ENCODE measurements at regions not wholly inside any gene's neighbourhood (a gene's known extent, or its start where the extent isn't known, plus 50 kb on each side); places are given as distances from the start of the nearest gene placed in this dataset.

DNA sequence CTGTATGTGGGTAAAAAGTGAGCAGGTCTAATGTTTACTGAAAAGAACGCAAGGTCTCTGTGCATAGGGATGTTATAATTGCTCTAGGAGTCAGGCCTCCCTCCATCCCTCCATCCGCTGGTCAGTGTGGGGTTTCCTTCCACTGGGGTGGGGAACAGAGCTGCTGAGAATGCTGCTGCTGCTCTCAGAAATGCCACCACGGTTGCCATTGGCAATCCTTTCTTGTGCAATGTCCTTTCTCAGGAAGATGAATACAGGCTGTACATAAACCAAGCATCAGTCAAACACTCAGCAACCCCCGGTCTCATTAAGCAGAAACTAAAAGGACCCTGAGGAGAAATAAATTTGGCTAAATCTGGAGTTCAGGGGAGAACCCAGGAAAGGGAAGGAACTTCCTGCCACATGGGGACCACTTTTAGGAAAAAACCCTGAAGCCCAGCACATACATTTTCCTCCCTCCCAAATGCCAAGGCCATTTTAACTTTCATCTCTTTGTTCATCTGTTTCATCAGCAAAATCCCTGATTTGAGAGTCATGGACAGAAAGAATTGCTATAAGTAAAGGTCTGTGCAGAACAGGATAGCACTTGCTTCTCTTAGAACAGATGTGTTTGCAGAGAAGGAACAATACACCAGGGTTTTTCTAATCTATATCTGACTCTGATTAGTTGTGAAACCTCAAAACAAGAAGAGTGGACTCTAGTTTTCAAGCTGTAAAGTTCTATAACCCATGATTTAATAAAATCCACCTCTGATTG lies 70.4 kb upstream of the SLC1A3 start:
- Histone ChIP-seq H3K4me1 (no peaks in the 10 kb centered on the region), H3K4me3 (no peak overlapping the region), H3K9me3 (no peaks in the 10 kb centered on the region), H3K27ac (no peak overlapping the region), H3K4me2 (no peak overlapping the region)
- ChIA-PET CTCF (interaction anchor here (1.0 kb wide), 1 partner anchor 160 kb away, joined by 3 read pairs; no protein-coding TSS in a partner anchor), POLR2A (no interaction called here)
- TF ChIP-seq RNF2 (IDR thresholded peaks at IDR 0.05; ENCODE audit: borderline replicate concordance, low read depth) (no peak), KDM1A (IDR thresholded peaks at IDR 0.05; ENCODE audit: low read depth) (no peak), FOXS1 (CRISPR knock-in tag; IDR thresholded peaks at IDR 0.05) (no peak), POLR2A (IDR thresholded peaks at IDR 0.05; ENCODE audit: low read length) (no peak), ZSCAN20 (CRISPR knock-in tag; IDR thresholded peaks at IDR 0.05) (no peak), HOXB13 (CRISPR knock-in tag; IDR thresholded peaks at IDR 0.05; ENCODE audit: low read depth) (no peak), ESRRA (IDR thresholded peaks at IDR 0.05; ENCODE audit: borderline replicate concordance, low read length) (no peak), MAFK (IDR thresholded peaks at IDR 0.05; ENCODE audit: partially characterized antibody) (no peak), GATA3 (IDR thresholded peaks at IDR 0.05; ENCODE audit: borderline replicate concordance) (no peak), CEBPB (IDR thresholded peaks at IDR 0.05) (no peak), HOXB5 (CRISPR knock-in tag; IDR thresholded peaks at IDR 0.05) (no peak), JUNB (IDR thresholded peaks at IDR 0.05) (no peak), CHD2 (IDR thresholded peaks at IDR 0.05; ENCODE audit: low read length, partially characterized antibody) (no peak), CBX2 (IDR thresholded peaks at IDR 0.05; ENCODE audit: borderline replicate concordance, low read depth) (no peak)
- TF ChIP-seq, protein P1, sequence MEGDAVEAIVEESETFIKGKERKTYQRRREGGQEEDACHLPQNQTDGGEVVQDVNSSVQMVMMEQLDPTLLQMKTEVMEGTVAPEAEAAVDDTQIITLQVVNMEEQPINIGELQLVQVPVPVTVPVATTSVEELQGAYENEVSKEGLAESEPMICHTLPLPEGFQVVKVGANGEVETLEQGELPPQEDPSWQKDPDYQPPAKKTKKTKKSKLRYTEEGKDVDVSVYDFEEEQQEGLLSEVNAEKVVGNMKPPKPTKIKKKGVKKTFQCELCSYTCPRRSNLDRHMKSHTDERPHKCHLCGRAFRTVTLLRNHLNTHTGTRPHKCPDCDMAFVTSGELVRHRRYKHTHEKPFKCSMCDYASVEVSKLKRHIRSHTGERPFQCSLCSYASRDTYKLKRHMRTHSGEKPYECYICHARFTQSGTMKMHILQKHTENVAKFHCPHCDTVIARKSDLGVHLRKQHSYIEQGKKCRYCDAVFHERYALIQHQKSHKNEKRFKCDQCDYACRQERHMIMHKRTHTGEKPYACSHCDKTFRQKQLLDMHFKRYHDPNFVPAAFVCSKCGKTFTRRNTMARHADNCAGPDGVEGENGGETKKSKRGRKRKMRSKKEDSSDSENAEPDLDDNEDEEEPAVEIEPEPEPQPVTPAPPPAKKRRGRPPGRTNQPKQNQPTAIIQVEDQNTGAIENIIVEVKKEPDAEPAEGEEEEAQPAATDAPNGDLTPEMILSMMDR (IDR thresholded peaks at IDR 0.05): no peak
- TF ChIP-seq, protein P2, sequence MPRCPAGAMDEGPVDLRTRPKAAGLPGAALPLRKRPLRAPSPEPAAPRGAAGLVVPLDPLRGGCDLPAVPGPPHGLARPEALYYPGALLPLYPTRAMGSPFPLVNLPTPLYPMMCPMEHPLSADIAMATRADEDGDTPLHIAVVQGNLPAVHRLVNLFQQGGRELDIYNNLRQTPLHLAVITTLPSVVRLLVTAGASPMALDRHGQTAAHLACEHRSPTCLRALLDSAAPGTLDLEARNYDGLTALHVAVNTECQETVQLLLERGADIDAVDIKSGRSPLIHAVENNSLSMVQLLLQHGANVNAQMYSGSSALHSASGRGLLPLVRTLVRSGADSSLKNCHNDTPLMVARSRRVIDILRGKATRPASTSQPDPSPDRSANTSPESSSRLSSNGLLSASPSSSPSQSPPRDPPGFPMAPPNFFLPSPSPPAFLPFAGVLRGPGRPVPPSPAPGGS (IDR thresholded peaks at IDR 0.05): no peak
- TF ChIP-seq, protein P3, sequence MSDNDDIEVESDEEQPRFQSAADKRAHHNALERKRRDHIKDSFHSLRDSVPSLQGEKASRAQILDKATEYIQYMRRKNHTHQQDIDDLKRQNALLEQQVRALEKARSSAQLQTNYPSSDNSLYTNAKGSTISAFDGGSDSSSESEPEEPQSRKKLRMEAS (IDR thresholded peaks at IDR 0.05): no peak
- TF ChIP-seq, protein P4, sequence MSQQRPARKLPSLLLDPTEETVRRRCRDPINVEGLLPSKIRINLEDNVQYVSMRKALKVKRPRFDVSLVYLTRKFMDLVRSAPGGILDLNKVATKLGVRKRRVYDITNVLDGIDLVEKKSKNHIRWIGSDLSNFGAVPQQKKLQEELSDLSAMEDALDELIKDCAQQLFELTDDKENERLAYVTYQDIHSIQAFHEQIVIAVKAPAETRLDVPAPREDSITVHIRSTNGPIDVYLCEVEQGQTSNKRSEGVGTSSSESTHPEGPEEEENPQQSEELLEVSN (IDR thresholded peaks at IDR 0.05; ENCODE audit: borderline replicate concordance, low read depth): no peak
- TF ChIP-seq, protein P5, sequence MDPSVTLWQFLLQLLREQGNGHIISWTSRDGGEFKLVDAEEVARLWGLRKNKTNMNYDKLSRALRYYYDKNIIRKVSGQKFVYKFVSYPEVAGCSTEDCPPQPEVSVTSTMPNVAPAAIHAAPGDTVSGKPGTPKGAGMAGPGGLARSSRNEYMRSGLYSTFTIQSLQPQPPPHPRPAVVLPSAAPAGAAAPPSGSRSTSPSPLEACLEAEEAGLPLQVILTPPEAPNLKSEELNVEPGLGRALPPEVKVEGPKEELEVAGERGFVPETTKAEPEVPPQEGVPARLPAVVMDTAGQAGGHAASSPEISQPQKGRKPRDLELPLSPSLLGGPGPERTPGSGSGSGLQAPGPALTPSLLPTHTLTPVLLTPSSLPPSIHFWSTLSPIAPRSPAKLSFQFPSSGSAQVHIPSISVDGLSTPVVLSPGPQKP (IDR thresholded peaks at IDR 0.05; ENCODE audit: low read depth, low read length): no peak
- ATAC-seq (no peak; a peak in 1 of 6 replicates), FAIRE-seq (no peak), DNase-seq (ENCODE audit: low read depth in 1 of 2, low spot score in 1 of 2) (no peak)
- 29% methylated on average over 4 of the region's 4 CpGs for WGBS (ENCODE audit: missing lambda C conversion rate)

DNA sequence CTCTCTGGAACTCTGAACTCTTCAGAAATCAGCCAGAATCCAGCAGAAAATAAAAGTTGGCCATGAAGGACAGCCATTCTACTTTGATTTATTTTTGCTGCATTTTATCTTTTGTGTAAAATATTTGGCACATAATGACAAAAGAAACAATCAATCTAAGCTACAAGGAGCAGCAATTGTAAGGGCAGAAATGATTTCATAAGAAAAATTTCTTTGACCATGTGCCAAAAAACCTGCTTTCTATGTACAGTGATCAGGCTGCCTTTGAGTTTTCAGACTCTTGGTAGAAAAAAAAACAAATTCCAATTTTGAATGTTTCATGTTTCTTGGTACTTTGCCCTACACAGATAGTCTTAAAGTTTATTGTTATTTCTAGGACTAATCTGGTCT lies 69.8 kb upstream of the SLC1A3 start:
- no peaks in the 10 kb centered on the region for H3K9me3 ChIP-seq
- no peak for ATAC-seq
- no peak overlapping the region for H3K4me3 ChIP-seq
- H3K4me2 ChIP-seq: no peak overlapping the region
- no peaks in the 10 kb centered on the region for H3K4me1 ChIP-seq
- ChIA-PET POLR2A (no interaction called here), CTCF (interaction anchor here (1.0 kb wide), 1 partner anchor 159 kb away, joined by 3 read pairs; no protein-coding TSS in a partner anchor)
- H3K27ac ChIP-seq: no peak overlapping the region
- TF ChIP-seq HEYL (CRISPR knock-in tag; IDR thresholded peaks at IDR 0.05) (no peak), CEBPB (IDR thresholded peaks at IDR 0.05) (no peak), ZSCAN20 (CRISPR knock-in tag; IDR thresholded peaks at IDR 0.05) (no peak), TFCP2L1 (CRISPR knock-in tag; IDR thresholded peaks at IDR 0.05) (no peak), POLR2AphosphoS2 (conservative IDR thresholded peaks at IDR 0.05; ENCODE audit: low read length) (no peak), BHLHE40 (IDR thresholded peaks at IDR 0.05; ENCODE audit: low read depth, low read length) (no peak), POLR2A (IDR thresholded peaks at IDR 0.05; ENCODE audit: low read length) (no peak), MYC (IDR thresholded peaks at IDR 0.05; ENCODE audit: borderline replicate concordance, low read length) (no peak), NR3C1 (IDR thresholded peaks at IDR 0.05) (no peak)
- TF ChIP-seq, protein P6, sequence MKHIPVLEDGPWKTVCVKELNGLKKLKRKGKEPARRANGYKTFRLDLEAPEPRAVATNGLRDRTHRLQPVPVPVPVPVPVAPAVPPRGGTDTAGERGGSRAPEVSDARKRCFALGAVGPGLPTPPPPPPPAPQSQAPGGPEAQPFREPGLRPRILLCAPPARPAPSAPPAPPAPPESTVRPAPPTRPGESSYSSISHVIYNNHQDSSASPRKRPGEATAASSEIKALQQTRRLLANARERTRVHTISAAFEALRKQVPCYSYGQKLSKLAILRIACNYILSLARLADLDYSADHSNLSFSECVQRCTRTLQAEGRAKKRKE (CRISPR knock-in tag; IDR thresholded peaks at IDR 0.05; ENCODE audit: low read depth): no peak
- DNase-seq (ENCODE audit: low read depth in 1 of 2, low spot score in 1 of 2): no peak
- no peak for FAIRE-seq
